Heart left ventricle (tissue), 13 donors: ENCODE measurements at regions not wholly inside any gene's neighbourhood (a gene's known extent, or its start where the extent isn't known, plus 50 kb on each side); places are given as distances from the start of the nearest gene placed in this dataset.

ENCODE experiments used
- CTCF ChIP-seq, 12 donors: fragments of 200-600 bp; sonication (generic) in 4 of 12; IDR thresholded peaks; one replicate each; pipeline versions ENCODE4 v1.5.0 to v1.8.0; 2018 to 2022; ENCODE audit warnings: antibody characterized with exemption in 12 of 12, mild to moderate bottlenecking in 5 of 12
- POLR2A ChIP-seq, 2 donors: fragments of 450-650 bp; IDR thresholded peaks; one replicate each; pipeline ENCODE4 v1.6.1; 2017; ENCODE audit warnings: antibody characterized with exemption in 2 of 2, mild to moderate bottlenecking in 2 of 2, moderate library complexity in 2 of 2
- donor health status: ischemic (EF 13 %, LVEDD 7.1; RV severe dilation, severe dysfunction).
- donor health status: DM: no; HTN: yes; CAD: no.
- donor health status: DM: no; HTN: no; CAD: no.
- donor health status: ischemic (EF 25% LVEDD 6.9; RV normal size, moderate dysfunction).
- donor health status: ischemic (EF 25% LVEDD 5.7; RV mildly dilated, moderate dysfunction).
- donor health status: ischemic (EF 35%, LVEDD 5.7; RV mildly dilated, moderate dysfunction).
- donor health status: nonischemic (EF 11% LVEDD 7.7; RV severe dilation, severe dysfunction).
- donor health status: DM: yes; HTN: yes; CAD: no.
- donor health status: PGD.
- donor health status: ischemic (EF 29% LVEDD 5.4; RV normal size, mild dysfunction).
- donor health status: nonischemic (EF 23%, LVEDD 6.1; RV moderate dilation, normal function).

- no peak for TF ChIP-seq POLR2A (IDR thresholded peaks at IDR 0.05)
- TF ChIP-seq CTCF (IDR thresholded peaks at IDR 0.05): no peak
These were observed 1351.6 kb downstream of the AMY1C start for GRCh38 chr1:105101261-105101660.
